CD14-positive monocyte (primary cell): ENCODE measurements at regions not wholly inside any gene's neighbourhood (a gene's known extent, or its start where the extent isn't known, plus 50 kb on each side); places are given as distances from the start of the nearest gene placed in this dataset.

Source experiments
- DNase-seq, 3 donors: peaks; one replicate each; pipeline ENCODE4 v3.0.0-alpha.2; 2011 to 2022
- H2AFZ ChIP-seq: 2 replicates; pipeline ENCODE4 v1.6.0; 2012; ENCODE audit warnings: mild to moderate bottlenecking, low read depth, low read length, inconsistent platforms; ENCODE audit not compliant: insufficient read depth, poor library complexity, severe bottlenecking
- H3K27ac ChIP-seq, 2 donors: 1 replicate in 1 of 2; 2 replicates in 1 of 2; pipeline ENCODE4 v1.5.1; 2012 to 2013; ENCODE audit warnings: low read length in 2 of 2, control low read depth in 1 of 2, inconsistent platforms in 1 of 2, low read depth in 1 of 2, mild to moderate bottlenecking in 1 of 2
- H3K27me3 ChIP-seq, 2 donors: one replicate each; pipeline versions ENCODE4 v1.6.0 to v1.6.1; 2011 to 2013; ENCODE audit warnings: low read length in 2 of 2; ENCODE audit not compliant: control insufficient read depth in 2 of 2, insufficient read depth in 2 of 2
- H3K36me3 ChIP-seq, 2 donors: replicated peaks in 1 of 2; 1 replicate in 1 of 2; 2 replicates in 1 of 2; pipeline versions ENCODE4 v1.5.1 to v1.6.1; 2012 to 2013; ENCODE audit warnings: low read length in 2 of 2, control low read depth in 1 of 2, inconsistent platforms in 1 of 2, mild to moderate bottlenecking in 1 of 2; ENCODE audit not compliant: insufficient read depth in 2 of 2, control insufficient read depth in 1 of 2
- H3K4me1 ChIP-seq, 2 donors: 1 replicate in 1 of 2; 2 replicates in 1 of 2; pipeline versions ENCODE4 v1.5.1 to v1.6.1; 2012 to 2013; ENCODE audit warnings: low read length in 2 of 2, control low read depth in 1 of 2, inconsistent platforms in 1 of 2, mild to moderate bottlenecking in 1 of 2, moderate library complexity in 1 of 2; ENCODE audit not compliant: insufficient read depth in 2 of 2, control insufficient read depth in 1 of 2
- H3K4me2 ChIP-seq: replicated peaks from 2 replicates; pipeline ENCODE3; 2012; ENCODE audit warnings: low read length, moderate library complexity, mild to moderate bottlenecking; ENCODE audit not compliant: poor library complexity, severe bottlenecking; ENCODE audit errors: extremely low read depth
- H3K4me3 ChIP-seq, 3 experiments: fragments of 200-600 bp in 1 of 3; sonication (generic) in 1 of 3; replicated peaks in 1 of 3; 1 replicate in 2 of 3; 2 replicates in 1 of 3; pipeline ENCODE4 v1.5.1; 2011 to 2013; ENCODE audit warnings: low read length in 3 of 3, mild to moderate bottlenecking in 3 of 3, control low read depth in 2 of 3, low read depth in 2 of 3, inconsistent platforms in 1 of 3, moderate library complexity in 1 of 3
- H3K79me2 ChIP-seq: 2 replicates; pipeline ENCODE4 v1.6.0; 2012; ENCODE audit warnings: mild to moderate bottlenecking, control low read depth, inconsistent platforms, low read length, moderate library complexity; ENCODE audit not compliant: insufficient read depth
- H3K9ac ChIP-seq: 2 replicates; pipeline ENCODE4 v1.6.0; 2017; ENCODE audit warnings: low read length, mild to moderate bottlenecking; ENCODE audit not compliant: insufficient read depth, poor library complexity, severe bottlenecking
- H3K9me3 ChIP-seq, 2 donors: replicated peaks in 1 of 2; 1 replicate in 1 of 2; 2 replicates in 1 of 2; pipeline versions ENCODE4 v1.5.1 to v1.6.1; 2012 to 2013; ENCODE audit warnings: low read length in 2 of 2, control low read depth in 1 of 2; ENCODE audit not compliant: control insufficient read depth in 1 of 2, insufficient read depth in 1 of 2
- H4K20me1 ChIP-seq: 2 replicates; pipeline ENCODE4 v1.6.0; 2012; ENCODE audit warnings: mild to moderate bottlenecking, low read length, control low read depth, moderate library complexity; ENCODE audit not compliant: insufficient read depth
- H3K27ac Mint-ChIP-seq, 7 donors: one replicate each; pipeline ENCODE4 v1.8.0; 2020; ENCODE audit warnings: mild to moderate bottlenecking in 7 of 7, mixed read lengths in 7 of 7, moderate library complexity in 6 of 7, inconsistent platforms in 2 of 7
- H3K27me3 Mint-ChIP-seq, 3 donors: one replicate each; pipeline ENCODE4 v1.8.0; 2021 to 2022; ENCODE audit warnings: low read depth in 3 of 3, mild to moderate bottlenecking in 3 of 3, mixed read lengths in 3 of 3, moderate library complexity in 3 of 3, inconsistent platforms in 1 of 3
- H3K36me3 Mint-ChIP-seq, 2 donors: one replicate each; pipeline ENCODE4 v1.8.0; 2020; ENCODE audit warnings: mixed read lengths in 2 of 2, inconsistent platforms in 1 of 2, mild to moderate bottlenecking in 1 of 2
- H3K4me1 Mint-ChIP-seq: one replicate; pipeline ENCODE4 v1.8.0; 2020; ENCODE audit warnings: mild to moderate bottlenecking, mixed read lengths
- H3K4me3 Mint-ChIP-seq, 2 donors: one replicate each; pipeline ENCODE4 v1.8.0; 2020; ENCODE audit warnings: mild to moderate bottlenecking in 2 of 2, mixed read lengths in 2 of 2, moderate library complexity in 1 of 2
- H3K9me3 Mint-ChIP-seq, 7 donors: one replicate each; pipeline ENCODE4 v1.8.0; 2020 to 2022; ENCODE audit warnings: mixed read lengths in 7 of 7, mild to moderate bottlenecking in 6 of 7, moderate library complexity in 6 of 7, inconsistent platforms in 2 of 7
- WGBS: methylation state at CpG from one replicate; pipeline ENCODE4 v1.1.5; 2013; ENCODE audit warnings: missing lambda C conversion rate; ENCODE audit not compliant: insufficient coverage; 5-methylcytosine and 5-hydroxymethylcytosine counted together
- intact Hi-C, 2 donors: fragments of 100-400 bp; cut with micrococcal nuclease; formaldehyde crosslinking; loops; one replicate each; pipeline versions ENCODE4 v1.15.0 to v1.15.1; 2023
- TF ChIP-seq, protein P1 (sequence below): fragments of 200-600 bp; IDR thresholded peaks from one replicate; pipeline ENCODE4 v1.8.0; 2022; ENCODE audit warnings: antibody characterized with exemption, mild to moderate bottlenecking

DNA sequence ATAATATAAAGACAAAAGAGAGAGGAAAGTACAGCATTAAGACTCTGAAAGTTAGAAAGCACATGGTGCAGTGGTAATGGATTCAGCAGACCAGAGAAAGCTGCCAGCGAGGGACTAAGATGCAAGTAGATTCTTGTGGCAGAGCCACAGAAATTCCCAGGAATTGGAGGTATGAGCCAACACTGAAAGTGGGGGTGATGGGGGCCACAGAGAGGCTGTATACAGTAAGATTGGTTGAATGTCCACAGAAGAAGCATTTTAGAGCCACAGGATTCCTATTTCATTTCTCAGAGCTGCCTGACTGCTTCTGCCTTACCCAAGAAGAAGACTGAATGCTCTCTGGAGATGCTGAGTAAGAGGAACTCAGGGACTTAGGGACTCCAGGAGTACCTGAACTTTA lies 295.0 kb downstream of the LMO7 start:
- Histone ChIP-seq H3K9ac (no peak overlapping the region), H4K20me1 (no peaks in the 10 kb centered on the region), H3K79me2 (no peaks in the 10 kb centered on the region), H3K27me3 (no peaks in the 10 kb centered on the region), H3K27ac (no peak overlapping the region), H3K4me2 (no peak overlapping the region), H3K4me3 (no peak overlapping the region), H3K9me3 (peaks cover 0 to 3% of the 10 kb centered on the region in 2 donors), H2AFZ (no peak overlapping the region), H3K4me1 (no peaks in the 10 kb centered on the region), H3K36me3 (no peaks in the 10 kb centered on the region)
- TF ChIP-seq, protein P1, sequence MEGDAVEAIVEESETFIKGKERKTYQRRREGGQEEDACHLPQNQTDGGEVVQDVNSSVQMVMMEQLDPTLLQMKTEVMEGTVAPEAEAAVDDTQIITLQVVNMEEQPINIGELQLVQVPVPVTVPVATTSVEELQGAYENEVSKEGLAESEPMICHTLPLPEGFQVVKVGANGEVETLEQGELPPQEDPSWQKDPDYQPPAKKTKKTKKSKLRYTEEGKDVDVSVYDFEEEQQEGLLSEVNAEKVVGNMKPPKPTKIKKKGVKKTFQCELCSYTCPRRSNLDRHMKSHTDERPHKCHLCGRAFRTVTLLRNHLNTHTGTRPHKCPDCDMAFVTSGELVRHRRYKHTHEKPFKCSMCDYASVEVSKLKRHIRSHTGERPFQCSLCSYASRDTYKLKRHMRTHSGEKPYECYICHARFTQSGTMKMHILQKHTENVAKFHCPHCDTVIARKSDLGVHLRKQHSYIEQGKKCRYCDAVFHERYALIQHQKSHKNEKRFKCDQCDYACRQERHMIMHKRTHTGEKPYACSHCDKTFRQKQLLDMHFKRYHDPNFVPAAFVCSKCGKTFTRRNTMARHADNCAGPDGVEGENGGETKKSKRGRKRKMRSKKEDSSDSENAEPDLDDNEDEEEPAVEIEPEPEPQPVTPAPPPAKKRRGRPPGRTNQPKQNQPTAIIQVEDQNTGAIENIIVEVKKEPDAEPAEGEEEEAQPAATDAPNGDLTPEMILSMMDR, result no peak
- H3K4me3 Mint-ChIP-seq, result no peak overlapping the region
- 93% methylated on average over 1 of the region's 1 CpG for WGBS
- peak overlapping the region in 1 of 7 donors; percentile 9 for H3K27ac Mint-ChIP-seq
- no peak for DNase-seq
- H3K27me3 Mint-ChIP-seq, result peaks cover 0 to 3% (median 0%) of the 10 kb centered on the region in 3 donors
- H3K9me3 Mint-ChIP-seq, result peaks cover 2 to 14% (median 6%) of the 10 kb centered on the region in 7 donors
- H3K4me1 Mint-ChIP-seq, result no peaks in the 10 kb centered on the region
- H3K36me3 Mint-ChIP-seq, result no peaks in the 10 kb centered on the region
- intact Hi-C loops, result no loop called here

DNA sequence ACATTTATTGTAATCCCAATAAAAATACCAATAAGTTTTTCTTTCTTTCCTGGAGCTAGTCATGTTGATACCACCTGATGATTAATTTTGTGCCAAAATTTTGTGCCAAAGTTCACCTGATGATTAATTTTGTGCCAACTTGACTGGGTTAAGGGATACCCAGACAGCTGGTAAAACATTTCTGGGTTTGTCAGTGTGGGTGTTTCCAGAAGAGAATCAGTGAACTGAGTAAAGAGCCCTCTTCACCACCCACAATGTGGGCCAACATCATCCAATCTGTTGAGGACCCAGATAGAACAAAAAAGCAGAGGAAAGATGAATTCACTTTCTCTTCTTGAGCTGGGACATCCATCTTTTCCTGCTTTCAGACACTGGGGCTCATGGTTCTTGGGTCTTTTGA lies 292.9 kb downstream of the LMO7 start:
- H3K9me3 Mint-ChIP-seq, result peaks cover 2 to 14% (median 6%) of the 10 kb centered on the region in 7 donors
- Histone ChIP-seq H3K27ac (no peak overlapping the region), H3K4me1 (no peaks in the 10 kb centered on the region), H3K9ac (no peak overlapping the region), H3K36me3 (no peaks in the 10 kb centered on the region), H2AFZ (no peak overlapping the region), H3K4me2 (no peak overlapping the region), H3K9me3 (peaks cover 0 to 3% of the 10 kb centered on the region in 2 donors), H3K27me3 (no peaks in the 10 kb centered on the region), H4K20me1 (no peaks in the 10 kb centered on the region), H3K4me3 (no peak overlapping the region), H3K79me2 (no peaks in the 10 kb centered on the region)
- TF ChIP-seq, protein P1, result no peak
- H3K36me3 Mint-ChIP-seq, result no peaks in the 10 kb centered on the region
- peaks cover 0 to 3% (median 0%) of the 10 kb centered on the region in 3 donors for H3K27me3 Mint-ChIP-seq
- H3K27ac Mint-ChIP-seq, result no peak overlapping the region
- no peaks in the 10 kb centered on the region for H3K4me1 Mint-ChIP-seq
- DNase-seq, result no peak
- intact Hi-C loops, result no loop called here
- H3K4me3 Mint-ChIP-seq, result no peak overlapping the region
